ENCODE measurements at regions not wholly inside any gene's neighbourhood (a gene's known extent, or its start where the extent isn't known, plus 50 kb on each side); places are given as distances from the start of the nearest gene placed in this dataset.

GRCh38 chr2:120681696-120682288 is 53.9 kb upstream of the GLI2 start:
- TF ChIP-seq, protein P1, sequence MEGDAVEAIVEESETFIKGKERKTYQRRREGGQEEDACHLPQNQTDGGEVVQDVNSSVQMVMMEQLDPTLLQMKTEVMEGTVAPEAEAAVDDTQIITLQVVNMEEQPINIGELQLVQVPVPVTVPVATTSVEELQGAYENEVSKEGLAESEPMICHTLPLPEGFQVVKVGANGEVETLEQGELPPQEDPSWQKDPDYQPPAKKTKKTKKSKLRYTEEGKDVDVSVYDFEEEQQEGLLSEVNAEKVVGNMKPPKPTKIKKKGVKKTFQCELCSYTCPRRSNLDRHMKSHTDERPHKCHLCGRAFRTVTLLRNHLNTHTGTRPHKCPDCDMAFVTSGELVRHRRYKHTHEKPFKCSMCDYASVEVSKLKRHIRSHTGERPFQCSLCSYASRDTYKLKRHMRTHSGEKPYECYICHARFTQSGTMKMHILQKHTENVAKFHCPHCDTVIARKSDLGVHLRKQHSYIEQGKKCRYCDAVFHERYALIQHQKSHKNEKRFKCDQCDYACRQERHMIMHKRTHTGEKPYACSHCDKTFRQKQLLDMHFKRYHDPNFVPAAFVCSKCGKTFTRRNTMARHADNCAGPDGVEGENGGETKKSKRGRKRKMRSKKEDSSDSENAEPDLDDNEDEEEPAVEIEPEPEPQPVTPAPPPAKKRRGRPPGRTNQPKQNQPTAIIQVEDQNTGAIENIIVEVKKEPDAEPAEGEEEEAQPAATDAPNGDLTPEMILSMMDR (IDR thresholded peaks at IDR 0.05), result no peak
- TF ChIP-seq EZH2phosphoT487 (IDR thresholded peaks at IDR 0.05), result no peak
